SK-N-SH (cell line): ENCODE measurements at regions not wholly inside any gene's neighbourhood (a gene's known extent, or its start where the extent isn't known, plus 50 kb on each side); places are given as distances from the start of the nearest gene placed in this dataset.

Experiments used
- CTCF ChIA-PET: fragments of 300-600, 350-600 bp; formaldehyde crosslinking; extraction: SDS; loops from one replicate; lab custom pipeline; 2021; lab: Yijun Ruan, JAX
- POLR2A ChIA-PET: fragments of 350-600 bp; sonication (Branson Sonifier 250); formaldehyde crosslinking; extraction: SDS; loops from one replicate; lab custom pipeline; 2020; ENCODE audit warnings: antibody characterized with exemption, inconsistent platforms; lab: Yijun Ruan, JAX
- DNase-seq: peaks from one replicate; pipeline ENCODE4 v3.0.0; 2012
- H2AFZ ChIP-seq: fragments of 200-600 bp; sonication (generic); 2 replicates; pipeline ENCODE4 v1.8.1; 2016; ENCODE audit warnings: antibody characterized with exemption, mild to moderate bottlenecking, low read depth
- H3F3A ChIP-seq: fragments of 200-600 bp; sonication (generic); replicated peaks from 2 replicates; pipeline ENCODE3; 2016; ENCODE audit warnings: antibody characterized with exemption, mild to moderate bottlenecking; ENCODE audit not compliant: insufficient read depth
- H3K27ac ChIP-seq, 2 experiments: fragments of 200-500 bp in 1 of 2; fragments of 200-600 bp in 1 of 2; sonication (Bioruptor generic) in 1 of 2; sonication (generic), shearing (Covaris generic) in 1 of 2; 2 replicates each; pipeline versions ENCODE4 v1.5.1 to v1.6.1; 2014 to 2016; ENCODE audit warnings: low read depth in 2 of 2, inconsistent platforms in 1 of 2, low read length in 1 of 2, mild to moderate bottlenecking in 1 of 2, mixed read lengths in 1 of 2
- H3K27me3 ChIP-seq: fragments of 200-600 bp; sonication (generic), shearing (Covaris generic); 2 replicates; pipeline ENCODE4 v1.6.1; 2016; ENCODE audit warnings: mixed run types; ENCODE audit not compliant: insufficient read depth
- H3K36me3 ChIP-seq, 2 experiments: fragments of 200-500 bp in 1 of 2; fragments of 200-600 bp in 1 of 2; sonication (Bioruptor generic) in 1 of 2; sonication (generic) in 1 of 2; replicated peaks in 1 of 2; 2 replicates each; pipeline versions ENCODE3 to v1.5.1; 2014 to 2016; ENCODE audit warnings: low read length in 1 of 2, mild to moderate bottlenecking in 1 of 2; ENCODE audit not compliant: insufficient read depth in 2 of 2, control insufficient read depth in 1 of 2
- H3K4me1 ChIP-seq, 2 experiments: fragments of 200-500 bp in 1 of 2; fragments of 200-600 bp in 1 of 2; sonication (Bioruptor generic) in 1 of 2; sonication (generic), shearing (Covaris generic) in 1 of 2; 2 replicates each; pipeline versions ENCODE4 v1.5.1 to v1.6.1; 2014 to 2016; ENCODE audit warnings: low read depth in 1 of 2, low read length in 1 of 2, mixed run types in 1 of 2; ENCODE audit not compliant: insufficient read depth in 2 of 2, control insufficient read depth in 1 of 2
- H3K4me2 ChIP-seq: fragments of 200-600 bp; sonication (generic), shearing (Covaris generic); 2 replicates; pipeline ENCODE4 v1.6.1; 2017; ENCODE audit warnings: mixed run types
- H3K4me3 ChIP-seq, 2 experiments: fragments of 200-500 bp in 1 of 2; fragments of 200-600 bp in 1 of 2; sonication (Bioruptor generic) in 1 of 2; sonication (generic), shearing (Covaris generic) in 1 of 2; 2 replicates each; pipeline versions ENCODE4 v1.5.1 to v1.8.1; 2014 to 2016; ENCODE audit warnings: low read depth in 2 of 2, inconsistent platforms in 1 of 2, low read length in 1 of 2, mild to moderate bottlenecking in 1 of 2, mixed read lengths in 1 of 2, moderate library complexity in 1 of 2
- H3K79me2 ChIP-seq: fragments of 200-600 bp; sonication (generic); 2 replicates; pipeline ENCODE4 v1.8.1; 2017; ENCODE audit warnings: mild to moderate bottlenecking; ENCODE audit not compliant: insufficient read depth
- H3K9ac ChIP-seq: fragments of 200-600 bp; sonication (generic); 2 replicates; pipeline ENCODE4 v1.6.1; 2017; ENCODE audit warnings: mixed run types
- H3K9me2 ChIP-seq: fragments of 200-600 bp; sonication (generic); 2 replicates; pipeline ENCODE4 v1.6.1; 2017; ENCODE audit warnings: mixed run types
- H3K9me3 ChIP-seq: fragments of 200-600 bp; sonication (generic); 2 replicates; pipeline ENCODE4 v1.6.1; 2017; ENCODE audit warnings: mixed run types, mild to moderate bottlenecking, moderate library complexity
- H4K20me1 ChIP-seq: fragments of 200-600 bp; sonication (generic); 2 replicates; pipeline ENCODE4 v1.6.1; 2017; ENCODE audit warnings: mild to moderate bottlenecking, mixed run types; ENCODE audit not compliant: insufficient read depth
- CHD2 ChIP-seq: fragments of 150-350 bp; IDR thresholded peaks from 2 replicates; pipeline ENCODE4 v1.6.1; 2018; ENCODE audit warnings: low read length; ENCODE audit not compliant: partially characterized antibody
- EP300 ChIP-seq, 2 experiments: IDR thresholded peaks; 2 replicates each; pipeline versions ENCODE4 v1.4.0 to v1.6.1; 2012; ENCODE audit warnings: borderline replicate concordance in 1 of 2, low read depth in 1 of 2, low read length in 1 of 2
- EZH2phosphoT487 ChIP-seq: fragments of 200-600 bp; sonication (generic); IDR thresholded peaks from 2 replicates; pipeline ENCODE4 v1.6.1; 2017; ENCODE audit warnings: low read depth, mixed run types, mild to moderate bottlenecking, antibody characterized with exemption, moderate library complexity, borderline replicate concordance
- FOSL2 ChIP-seq: IDR thresholded peaks from 2 replicates; pipeline ENCODE4 v1.4.0; 2012; ENCODE audit warnings: low read depth, mild to moderate bottlenecking, moderate library complexity, borderline replicate concordance
- FOXM1 ChIP-seq: IDR thresholded peaks from 2 replicates; pipeline ENCODE4 v1.4.0; 2012; ENCODE audit warnings: low read depth, mild to moderate bottlenecking
- JUND ChIP-seq: IDR thresholded peaks from 2 replicates; pipeline ENCODE4 v1.4.0; 2012
- MEF2A ChIP-seq: IDR thresholded peaks from 2 replicates; pipeline ENCODE4 v1.4.0; 2012; ENCODE audit warnings: low read depth, borderline replicate concordance
- MXI1 ChIP-seq: IDR thresholded peaks from 2 replicates; pipeline ENCODE4 v1.6.1; 2012; ENCODE audit warnings: mild to moderate bottlenecking, low read depth, low read length, improper control_type of control experiment
- NRF1 ChIP-seq: IDR thresholded peaks from 2 replicates; pipeline ENCODE4 v1.6.1; 2012; ENCODE audit warnings: low read depth, mild to moderate bottlenecking, low read length
- RCOR1 ChIP-seq: fragments of 150-350 bp; IDR thresholded peaks from 2 replicates; pipeline ENCODE4 v1.6.1; 2017; ENCODE audit warnings: antibody characterized with exemption, low read length
- REST ChIP-seq: IDR thresholded peaks from 2 replicates; pipeline ENCODE4 v1.6.1; 2012; ENCODE audit warnings: mild to moderate bottlenecking, low read depth, low read length, moderate library complexity
- RFX5 ChIP-seq: IDR thresholded peaks from 2 replicates; pipeline ENCODE4 v1.6.1; 2012; ENCODE audit warnings: mild to moderate bottlenecking, improper control_type of control experiment, low read length
- TCF12 ChIP-seq: IDR thresholded peaks from 2 replicates; pipeline ENCODE4 v1.4.0; 2012
- YY1 ChIP-seq: IDR thresholded peaks from 2 replicates; pipeline ENCODE4 v1.4.0; 2012; ENCODE audit warnings: low read depth, mild to moderate bottlenecking
- WGBS: methylation state at CpG from one replicate; pipeline ENCODE4 v1.1.6; 2017; ENCODE audit warnings: low lambda C conversion rate; 5-methylcytosine and 5-hydroxymethylcytosine counted together
- TF ChIP-seq, protein P1 (sequence below): IDR thresholded peaks from 2 replicates; pipeline ENCODE4 v1.4.0; 2012; ENCODE audit warnings: low read depth, borderline replicate concordance

DNA sequence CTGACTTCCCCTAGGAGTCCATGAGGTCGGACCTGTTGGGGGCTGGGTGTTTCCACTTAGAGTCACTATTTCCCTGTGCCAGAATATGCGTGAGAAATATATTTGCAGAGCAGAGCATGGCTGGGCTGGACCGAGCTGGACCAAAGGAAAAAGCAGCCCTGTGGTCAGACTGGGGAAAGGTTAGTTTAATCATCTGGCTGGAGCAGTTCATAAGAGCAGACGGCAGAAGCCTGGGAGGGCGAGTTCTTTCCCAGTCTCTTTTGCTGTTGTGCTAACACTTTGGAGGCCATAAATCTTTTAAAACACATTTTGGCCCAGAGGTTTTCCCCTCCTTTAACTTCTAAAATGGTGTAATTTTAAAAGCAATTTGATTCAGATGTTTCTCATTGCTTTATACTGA is 66.5 kb downstream of the GLI2 start (continued):
- TF ChIP-seq EZH2phosphoT487: no peak

GRCh38 chr2:120802867-120803484 is 67.3 kb downstream of the GLI2 start:
- Histone ChIP-seq H3K79me2 (peaks cover 11% of the 10 kb centered on the region; the same call in 1 of the 2 replicates), H3F3A (no peaks in the 10 kb centered on the region), H3K9me2 (no peaks in the 10 kb centered on the region), H3K4me1 (peaks cover 0 to 25% of the 10 kb centered on the region in 2 experiments; a peak in 1 of 4 replicates), H3K36me3 (peaks cover 0 to 7% of the 10 kb centered on the region in 2 experiments), H4K20me1 (peaks cover 9% of the 10 kb centered on the region; the same call in 1 of the 2 replicates), H3K4me2 (no peak overlapping the region), H3K9me3 (no peaks in the 10 kb centered on the region), H2AFZ (no peak overlapping the region), H3K9ac (no peak overlapping the region), H3K4me3 (no peak overlapping the region), H3K27ac (no peak overlapping the region), H3K27me3 (no peaks in the 10 kb centered on the region)
- ChIA-PET POLR2A (interaction anchor here (0.9 kb wide), 1 partner anchor 17 kb away, joined by 3 read pairs; no protein-coding TSS in a partner anchor), CTCF (no interaction called here)
- TF ChIP-seq YY1 (no peak), EP300 (IDR thresholded peaks at IDR 0.05; ENCODE audit: borderline replicate concordance in 1 of 2, low read depth in 1 of 2, low read length in 1 of 2) (no peak), RFX5 (no peak), TCF12 (no peak), MEF2A (no peak), FOXM1 (no peak), CHD2 (no peak), MXI1 (no peak), JUND (no peak), REST (no peak), NRF1 (no peak), FOSL2 (no peak), RCOR1 (no peak)
- TF ChIP-seq, protein P1, sequence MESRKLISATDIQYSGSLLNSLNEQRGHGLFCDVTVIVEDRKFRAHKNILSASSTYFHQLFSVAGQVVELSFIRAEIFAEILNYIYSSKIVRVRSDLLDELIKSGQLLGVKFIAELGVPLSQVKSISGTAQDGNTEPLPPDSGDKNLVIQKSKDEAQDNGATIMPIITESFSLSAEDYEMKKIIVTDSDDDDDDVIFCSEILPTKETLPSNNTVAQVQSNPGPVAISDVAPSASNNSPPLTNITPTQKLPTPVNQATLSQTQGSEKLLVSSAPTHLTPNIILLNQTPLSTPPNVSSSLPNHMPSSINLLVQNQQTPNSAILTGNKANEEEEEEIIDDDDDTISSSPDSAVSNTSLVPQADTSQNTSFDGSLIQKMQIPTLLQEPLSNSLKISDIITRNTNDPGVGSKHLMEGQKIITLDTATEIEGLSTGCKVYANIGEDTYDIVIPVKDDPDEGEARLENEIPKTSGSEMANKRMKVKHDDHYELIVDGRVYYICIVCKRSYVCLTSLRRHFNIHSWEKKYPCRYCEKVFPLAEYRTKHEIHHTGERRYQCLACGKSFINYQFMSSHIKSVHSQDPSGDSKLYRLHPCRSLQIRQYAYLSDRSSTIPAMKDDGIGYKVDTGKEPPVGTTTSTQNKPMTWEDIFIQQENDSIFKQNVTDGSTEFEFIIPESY: no peak
- WGBS: 100% methylated on average over 2 of the region's 3 CpGs
- no peak for DNase-seq
